Stimulated activated CD4-positive, alpha-beta T cell treated with anti-CD3 and anti-CD28 coated beads, Interleukin-15, amount 100 ng/mL, for 48 hours (primary cell): ENCODE measurements at regions not wholly inside any gene's neighbourhood (a gene's known extent, or its start where the extent isn't known, plus 50 kb on each side); places are given as distances from the start of the nearest gene placed in this dataset.

Experiments used
- DNase-seq, 2 donors: peaks; one replicate each; pipeline ENCODE4 v3.0.0-alpha.2; 2020; ENCODE audit warnings: low read depth in 2 of 2

- no peak for DNase-seq
These were observed 243.2 kb downstream of the PTBP2 start for GRCh38 chr1:96964761-96965160.

GRCh38 chr1:96966536-96967138, 245.1 kb downstream of the PTBP2 start:
- DNase-seq: peak; percentile 47 to 65

- no peak for DNase-seq
These were observed 245.7 kb downstream of the PTBP2 start for GRCh38 chr1:96967311-96967710.

GRCh38 chr1:96968541-96968940, 247.0 kb downstream of the PTBP2 start:
- DNase-seq: no peak

GRCh38 chr1:96968983-96969382, 247.4 kb downstream of the PTBP2 start:
- DNase-seq: no peak

GRCh38 chr1:96969656-96970163, 248.1 kb downstream of the PTBP2 start:
- DNase-seq: no peak

GRCh38 chr1:96971439-96971838, 249.9 kb downstream of the PTBP2 start:
- no peak for DNase-seq

GRCh38 chr1:96971849-96972602, 250.4 kb downstream of the PTBP2 start:
- DNase-seq: no peak

GRCh38 chr1:96973605-96974004, 252.0 kb downstream of the PTBP2 start:
- no peak for DNase-seq

- DNase-seq: no peak
These were observed 256.9 kb downstream of the PTBP2 start for GRCh38 chr1:96978444-96978843.

- no peak for DNase-seq
These were observed 257.3 kb downstream of the PTBP2 start for GRCh38 chr1:96978901-96979300.

- DNase-seq: no peak
These were observed 258.0 kb downstream of the PTBP2 start for GRCh38 chr1:96979304-96980268.

GRCh38 chr1:96980448-96980847, 258.9 kb downstream of the PTBP2 start:
- DNase-seq: no peak

GRCh38 chr1:96981181-96981580, 259.6 kb downstream of the PTBP2 start:
- DNase-seq: no peak

GRCh38 chr1:96982118-96982517, 260.5 kb downstream of the PTBP2 start:
- DNase-seq: no peak

- no peak for DNase-seq
These were observed 262.3 kb downstream of the PTBP2 start for GRCh38 chr1:96983866-96984265.

GRCh38 chr1:96987186-96987703, 265.7 kb downstream of the PTBP2 start:
- no peak for DNase-seq

- DNase-seq: no peak
These were observed 267.7 kb downstream of the PTBP2 start for GRCh38 chr1:96989302-96989701.

GRCh38 chr1:96990136-96990535, 268.6 kb downstream of the PTBP2 start:
- no peak for DNase-seq

GRCh38 chr1:96991261-96991660, 269.7 kb downstream of the PTBP2 start:
- DNase-seq: no peak

- no peak for DNase-seq
These were observed 271.3 kb downstream of the PTBP2 start for GRCh38 chr1:96992871-96993270.

GRCh38 chr1:96995351-96995750, 273.8 kb downstream of the PTBP2 start:
- DNase-seq: no peak
